ENCODE measurements at regions not wholly inside any gene's neighbourhood (a gene's known extent, or its start where the extent isn't known, plus 50 kb on each side); places are given as distances from the start of the nearest gene placed in this dataset.

- peak in 1 of 2 experiments; percentile 21 for DNase-seq
Measured at GRCh38 chr6:14964556-14965270, 281.2 kb upstream of the JARID2 start.

- DNase-seq, result no peak
Measured at GRCh38 chr6:14965424-14966075, 280.3 kb upstream of the JARID2 start.

- no peak for DNase-seq
Measured at GRCh38 chr6:14966096-14966905, 279.6 kb upstream of the JARID2 start.

GRCh38 chr6:14966906-14967711 is 278.8 kb upstream of the JARID2 start:
- no peak for DNase-seq

DNA sequence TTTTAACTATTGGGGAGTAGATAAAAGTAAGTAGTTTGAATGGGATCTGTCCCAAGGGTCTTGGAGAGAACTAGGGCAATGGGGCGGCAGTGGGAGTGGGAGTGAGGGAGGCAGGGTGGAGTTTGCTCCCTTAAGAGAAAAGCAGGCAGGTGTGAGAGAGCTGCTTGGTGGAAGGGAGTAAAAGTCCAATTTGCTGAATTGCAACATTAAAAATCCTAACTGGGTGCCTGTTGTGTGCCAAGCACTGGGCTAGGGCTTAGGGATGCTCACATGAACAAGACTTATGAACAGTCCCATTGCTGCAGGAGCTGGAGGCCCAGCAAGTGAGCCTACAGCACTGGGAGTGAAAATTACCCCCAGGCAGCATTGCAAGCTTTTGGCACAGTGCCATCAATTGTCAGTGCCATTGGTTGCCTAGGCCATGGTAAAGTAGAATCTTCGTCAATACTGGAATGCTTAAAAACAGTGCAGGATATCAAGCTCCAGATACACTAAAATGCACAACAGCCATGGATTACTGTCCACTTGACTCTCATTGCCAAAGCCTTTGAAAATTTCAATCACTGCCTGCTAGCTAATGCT is 277.7 kb upstream of the JARID2 start:
- peak in 1 of 2 experiments; percentile 17 for DNase-seq

DNA sequence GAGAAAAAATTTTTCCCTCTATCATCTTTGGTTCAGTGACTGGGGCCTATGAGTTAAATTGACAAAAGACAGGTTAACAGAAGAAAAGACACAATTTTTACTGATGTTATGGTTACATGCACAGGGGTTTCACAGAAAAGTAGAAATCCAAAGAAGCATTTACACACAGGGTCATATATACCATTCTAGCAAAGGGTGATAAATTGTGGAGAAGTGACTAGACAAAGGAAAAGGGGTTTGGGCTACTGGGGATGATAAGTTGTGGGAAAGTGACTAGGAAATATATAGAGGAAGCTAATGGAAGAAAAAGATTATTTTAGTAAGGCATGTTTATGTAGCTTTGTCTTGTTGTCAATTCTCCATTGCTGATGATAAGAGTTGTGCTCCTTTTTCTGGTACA is 276.7 kb upstream of the JARID2 start:
- DNase-seq, result no peak

DNA sequence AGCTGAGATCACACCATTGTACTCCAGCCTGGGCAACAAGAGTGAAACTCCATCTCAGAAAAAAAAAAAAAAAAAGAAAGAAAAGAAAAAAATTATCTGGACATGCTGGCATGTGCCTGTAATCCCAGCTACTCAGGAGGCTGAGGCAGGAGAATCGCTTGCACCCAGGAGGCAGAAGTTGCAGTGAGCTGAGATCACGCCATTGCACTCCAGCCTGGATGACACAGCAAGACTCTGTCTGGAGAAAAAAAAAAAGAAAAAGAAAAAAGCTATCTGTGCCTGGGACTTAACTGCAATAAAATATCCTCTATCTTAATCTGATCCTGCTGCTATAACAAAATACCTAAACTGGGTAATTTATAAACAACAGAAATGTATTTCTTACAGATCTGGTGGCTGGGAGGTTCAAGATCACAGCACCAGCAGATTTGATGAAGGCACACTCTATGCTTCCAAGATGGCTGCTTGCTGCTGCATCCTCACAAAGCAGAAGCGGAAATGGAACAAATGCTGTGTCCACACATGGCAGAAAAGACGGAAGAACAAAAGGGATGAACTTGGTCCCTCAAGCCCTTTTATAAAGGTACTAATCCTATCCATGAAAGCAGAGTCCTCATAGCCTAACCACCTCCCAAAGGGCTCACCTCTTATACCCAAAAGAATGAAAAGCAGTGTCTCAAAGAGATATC is 273.3 kb upstream of the JARID2 start:
- DNase-seq, result no peak

DNA sequence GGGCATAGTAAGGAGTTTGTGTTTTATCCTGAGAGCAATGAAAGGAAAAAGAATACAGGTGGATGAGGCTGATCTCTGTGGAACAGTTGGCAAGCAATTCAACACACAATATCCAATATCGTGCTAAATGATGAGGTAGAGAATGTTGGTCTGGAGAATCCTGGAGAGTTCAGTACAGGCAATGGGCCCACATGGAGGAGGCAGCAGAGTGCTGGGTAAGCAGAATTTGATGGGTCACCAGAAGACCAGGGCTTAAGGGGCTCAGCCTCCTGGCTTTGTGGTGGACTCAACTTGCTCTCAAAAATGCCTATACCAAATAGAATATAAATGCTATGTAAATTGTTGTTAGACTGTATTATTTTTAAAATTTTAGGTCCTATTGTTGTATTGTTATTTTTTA is 271.5 kb upstream of the JARID2 start:
- DNase-seq, result no peak

DNA sequence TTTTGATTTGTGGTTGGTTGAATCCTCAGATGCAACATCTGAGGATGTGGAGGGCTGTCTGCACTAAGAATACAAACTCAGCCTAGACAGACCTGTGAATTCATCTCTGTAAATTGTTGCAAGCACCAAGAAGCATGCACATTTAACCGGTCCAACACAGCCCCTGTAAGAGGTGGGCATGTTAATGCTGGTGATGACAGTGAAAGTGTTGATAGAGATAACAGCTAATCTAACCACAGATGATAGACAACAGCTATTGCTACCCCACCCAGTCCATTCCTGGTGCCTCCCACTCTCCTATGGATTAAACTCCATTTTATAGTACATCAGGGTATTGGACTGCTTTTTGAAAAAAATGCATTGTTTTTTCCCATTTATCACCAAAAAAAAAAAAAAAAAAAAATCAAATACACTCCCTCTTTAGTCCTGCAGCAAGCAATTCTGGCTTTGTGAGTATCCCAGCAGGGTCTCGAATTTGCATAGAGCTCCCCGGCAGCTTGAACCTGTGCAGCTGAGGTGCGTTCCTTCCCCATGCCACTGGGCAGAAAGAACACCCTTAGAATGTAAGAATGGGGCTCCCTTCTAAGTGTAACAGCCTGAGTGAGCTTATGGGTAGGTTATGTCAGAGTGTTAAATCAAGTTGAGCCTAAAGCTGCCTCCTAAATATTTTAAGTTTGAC is 270.9 kb upstream of the JARID2 start:
- no peak for DNase-seq

DNA sequence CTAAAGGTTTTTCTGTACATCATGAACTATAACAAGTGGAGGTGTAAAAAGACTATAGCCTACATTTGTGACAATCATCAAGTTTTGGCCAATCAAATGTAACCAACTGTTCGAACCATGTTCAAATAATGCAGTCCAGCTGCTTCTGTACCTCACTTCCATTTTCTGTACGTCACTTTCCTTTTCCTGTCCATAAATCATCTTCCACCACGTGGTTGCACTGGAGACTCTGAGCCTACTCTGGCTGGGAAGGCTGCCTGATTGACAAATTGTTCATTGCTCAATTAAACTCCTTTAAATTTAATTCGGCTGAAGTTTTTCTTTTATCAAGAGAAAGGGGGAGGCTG is 270.4 kb upstream of the JARID2 start:
- peak in 1 of 2 experiments; percentile 13 for DNase-seq

- DNase-seq, result no peak
Measured at GRCh38 chr6:14977747-14978382, 268.0 kb upstream of the JARID2 start.

- DNase-seq, result peak; percentile 46 to 88
Measured at GRCh38 chr6:14981960-14982359, 263.9 kb upstream of the JARID2 start.

- peak in 1 of 2 experiments; percentile 30 for DNase-seq
Measured at GRCh38 chr6:14983599-14984518, 262.0 kb upstream of the JARID2 start.

GRCh38 chr6:14984519-14984853 is 261.4 kb upstream of the JARID2 start:
- peak; percentile 81 to 82 for DNase-seq

- DNase-seq, result peak; percentile 87 to 97
Measured at GRCh38 chr6:14985366-14985765, 260.5 kb upstream of the JARID2 start.

GRCh38 chr6:14986370-14986769 is 259.5 kb upstream of the JARID2 start:
- DNase-seq, result peak in 1 of 2 experiments; percentile 48

GRCh38 chr6:14987490-14987889 is 258.4 kb upstream of the JARID2 start:
- DNase-seq, result no peak

DNA sequence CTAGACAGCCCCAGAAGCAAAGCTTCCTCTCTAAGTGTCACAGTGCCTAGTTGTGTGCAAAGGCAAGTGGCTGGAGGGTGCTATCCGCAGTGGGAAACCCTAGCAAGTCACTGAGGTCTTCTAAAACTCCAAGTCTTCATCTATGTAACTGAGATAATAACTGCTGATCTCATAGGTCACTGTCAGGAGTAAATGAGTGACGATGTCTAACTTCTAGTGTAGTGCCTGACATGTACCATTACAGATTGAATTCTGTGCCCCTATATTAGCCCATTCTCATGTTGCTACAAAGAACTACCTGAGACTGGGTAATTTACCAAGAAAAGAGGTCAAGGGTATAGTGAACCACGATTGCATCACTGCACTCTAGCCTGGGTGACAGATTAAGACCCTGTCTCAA is 253.5 kb upstream of the JARID2 start:
- DNase-seq, result no peak

- no peak for DNase-seq
Measured at GRCh38 chr6:14995208-14995607, 250.7 kb upstream of the JARID2 start.

Measured in NCI-H524 (cell line).